A549 (cell line): ENCODE measurements at regions not wholly inside any gene's neighbourhood (a gene's known extent, or its start where the extent isn't known, plus 50 kb on each side); places are given as distances from the start of the nearest gene placed in this dataset.
"Not testable (repeated sequence)": the region's sequence is repeated elsewhere in the genome, so short reads cannot be mapped to it uniquely, and the experiment has no call there.

Source experiments
- ATAC-seq, 2 experiments: fragments of 200-7000 bp in 1 of 2; fragments of >200 bp in 1 of 2; cut with Nextera tagmentation in 1 of 2; cut with Tn5 transposase in 1 of 2; 3 replicates each; pipeline versions ENCODE4 v1.8.0 to v1.9.1; 2018 to 2020; ENCODE audit warnings: mild to moderate bottlenecking in 1 of 2, moderate library complexity in 1 of 2
- CTCF ChIA-PET: fragments of 300-600 bp; sonication (Branson Sonifier 250); formaldehyde crosslinking; extraction: SDS; loops from one replicate; lab custom pipeline; 2021; ENCODE audit warnings: antibody characterized with exemption, inconsistent platforms; lab: Yijun Ruan, JAX
- POLR2A ChIA-PET: fragments of 350-600 bp; formaldehyde crosslinking; extraction: SDS; loops from one replicate; lab custom pipeline; 2021; ENCODE audit warnings: antibody characterized with exemption, inconsistent platforms; lab: Yijun Ruan, JAX
- DNase-seq, 2 experiments: peaks; one replicate each; pipeline versions ENCODE4 v3.0.0 to v3.0.0-alpha.2; 2011 to 2016; ENCODE audit warnings: low read depth in 1 of 2, low spot score in 1 of 2
- FAIRE-seq: peaks from 2 replicates; lab custom pipeline; 2011; peaks lifted over from hg19 to GRCh38; lab: Jason Lieb, UNC
- H3K27ac ChIP-seq, 2 experiments: fragments of >200 bp; sonication (Bioruptor Twin); formaldehyde crosslinking; 3 replicates each; pipeline ENCODE4 v1.5.1; 2016 to 2017
- H3K4me1 ChIP-seq: fragments of >200 bp; sonication (Bioruptor Twin); formaldehyde crosslinking; 3 replicates; pipeline ENCODE4 v1.6.1; 2016
- H3K4me2 ChIP-seq: fragments of >200 bp; sonication (Bioruptor Twin); formaldehyde crosslinking; 3 replicates; pipeline ENCODE4 v1.6.1; 2016
- H3K4me3 ChIP-seq: fragments of >200 bp; sonication (Bioruptor Twin); formaldehyde crosslinking; 3 replicates; pipeline ENCODE4 v1.5.1; 2016
- H3K9me3 ChIP-seq: fragments of >200 bp; sonication (Bioruptor Twin); formaldehyde crosslinking; 3 replicates; pipeline ENCODE4 v1.6.1; 2016
- CBX2 ChIP-seq: fragments of 200-600 bp; sonication (generic); IDR thresholded peaks from 2 replicates; pipeline ENCODE4 v1.6.1; 2016; ENCODE audit warnings: low read depth, mild to moderate bottlenecking, borderline replicate concordance
- CBX8 ChIP-seq: fragments of 200-600 bp; sonication (generic); IDR thresholded peaks from 2 replicates; pipeline ENCODE4 v1.6.1; 2016
- CHD2 ChIP-seq: fragments of 150-350 bp; IDR thresholded peaks from 2 replicates; pipeline ENCODE4 v1.6.1; 2014; ENCODE audit warnings: low read length; ENCODE audit not compliant: partially characterized antibody
- EHF ChIP-seq: fragments of 250-450 bp; sonication (Bioruptor Pico); IDR thresholded peaks from 2 replicates; pipeline ENCODE4 v1.5.0; 2020; ENCODE audit warnings: mild to moderate bottlenecking
- EHMT2 ChIP-seq: fragments of 200-600 bp; sonication (generic); IDR thresholded peaks from 2 replicates; pipeline ENCODE4 v1.6.1; 2016; ENCODE audit warnings: antibody characterized with exemption, low read depth, mild to moderate bottlenecking, moderate library complexity
- FOSL2 ChIP-seq, 2 experiments: fragments of 450-650 bp in 1 of 2; fragments of >200 bp in 1 of 2; sonication (Bioruptor Twin) in 1 of 2; formaldehyde crosslinking; IDR thresholded peaks; 2 replicates each; pipeline versions ENCODE4 v1.5.0 to v1.6.1; 2016 to 2020; ENCODE audit warnings: mild to moderate bottlenecking in 1 of 2, moderate library complexity in 1 of 2
- HDAC2 ChIP-seq: fragments of 200-600 bp; sonication (generic); IDR thresholded peaks from 2 replicates; pipeline ENCODE4 v1.6.1; 2016
- HOXA7 ChIP-seq: fragments of 250-450 bp; sonication (Bioruptor Pico); IDR thresholded peaks from 2 replicates; pipeline ENCODE4 v1.5.0; 2020; ENCODE audit warnings: mild to moderate bottlenecking, moderate library complexity
- HOXB13 ChIP-seq: fragments of 250-450 bp; sonication (Bioruptor Pico); IDR thresholded peaks from 2 replicates; pipeline ENCODE4 v1.5.0; 2020; ENCODE audit warnings: low read depth, mild to moderate bottlenecking, moderate library complexity
- JUNB ChIP-seq: fragments of >200 bp; sonication (Bioruptor Twin); formaldehyde crosslinking; IDR thresholded peaks from 2 replicates; pipeline ENCODE4 v1.6.1; 2016
- KDM1A ChIP-seq: fragments of 200-600 bp; sonication (generic); IDR thresholded peaks from 2 replicates; pipeline ENCODE4 v1.6.1; 2016; ENCODE audit warnings: low read depth, mild to moderate bottlenecking
- KDM5A ChIP-seq: fragments of 200-600 bp; sonication (generic); IDR thresholded peaks from 2 replicates; pipeline ENCODE4 v1.6.1; 2016; ENCODE audit warnings: antibody characterized with exemption, mild to moderate bottlenecking
- MAFK ChIP-seq: fragments of 450-650 bp; IDR thresholded peaks from 2 replicates; pipeline ENCODE4 v1.6.1; 2014; ENCODE audit not compliant: partially characterized antibody
- NPAS2 ChIP-seq: fragments of 250-450 bp; sonication (Bioruptor Pico); IDR thresholded peaks from 2 replicates; pipeline ENCODE4 v1.8.0; 2022; ENCODE audit warnings: mild to moderate bottlenecking, moderate library complexity, borderline replicate concordance
- POLR2A ChIP-seq: IDR thresholded peaks from 2 replicates; pipeline ENCODE4 v1.6.1; 2012; ENCODE audit warnings: mild to moderate bottlenecking, low read length
- RAD21 ChIP-seq, 2 experiments: fragments of >200 bp in 1 of 2; sonication (Bioruptor Twin) in 1 of 2; formaldehyde crosslinking in 1 of 2; IDR thresholded peaks in 1 of 2; conservative IDR thresholded peaks in 1 of 2; 2 replicates in 1 of 2; 3 replicates in 1 of 2; pipeline ENCODE4 v1.6.1; 2012 to 2018; ENCODE audit warnings: inconsistent platforms in 1 of 2
- RFX5 ChIP-seq: fragments of 450-650 bp; IDR thresholded peaks from 2 replicates; pipeline ENCODE4 v1.7.1; 2014; ENCODE audit warnings: antibody characterized with exemption, mild to moderate bottlenecking, moderate library complexity
- SMC3 ChIP-seq: fragments of >200 bp; sonication (Bioruptor Twin); formaldehyde crosslinking; IDR thresholded peaks from 3 replicates; pipeline ENCODE4 v1.6.1; 2018; ENCODE audit warnings: inconsistent platforms
- TFCP2L1 ChIP-seq: fragments of 250-450 bp; sonication (Bioruptor Pico); IDR thresholded peaks from 2 replicates; pipeline ENCODE4 v1.5.0; 2021; ENCODE audit warnings: mild to moderate bottlenecking
- ZFP36 ChIP-seq: fragments of 450-650 bp; IDR thresholded peaks from 2 replicates; pipeline ENCODE4 v1.6.1; 2014; ENCODE audit warnings: borderline replicate concordance; ENCODE audit not compliant: partially characterized antibody
- ZSCAN20 ChIP-seq: fragments of 250-450 bp; sonication (Bioruptor Pico); IDR thresholded peaks from 2 replicates; pipeline ENCODE4 v1.8.0; 2022; ENCODE audit warnings: mild to moderate bottlenecking, moderate library complexity
- WGBS: methylation state at CpG from one replicate; pipeline ENCODE4 v1.1.6; 2017; ENCODE audit errors: missing lambda C conversion rate; 5-methylcytosine and 5-hydroxymethylcytosine counted together
- TF ChIP-seq, protein P1 (sequence below): fragments of >200 bp; sonication (Bioruptor Twin); formaldehyde crosslinking; IDR thresholded peaks from 2 replicates; pipeline ENCODE4 v1.6.1; 2016
- TF ChIP-seq, protein P2 (sequence below): fragments of 250-450 bp; sonication (Bioruptor Pico); IDR thresholded peaks from 2 replicates; pipeline ENCODE4 v1.5.0; 2020; ENCODE audit warnings: low read depth, mild to moderate bottlenecking, moderate library complexity
- TF ChIP-seq, protein P3 (sequence below): fragments of >200 bp; sonication (Bioruptor Twin); formaldehyde crosslinking; IDR thresholded peaks from 3 replicates; pipeline ENCODE4 v1.5.1; 2016
- TF ChIP-seq, protein P4 (sequence below): fragments of 250-450 bp; sonication (Bioruptor Pico); IDR thresholded peaks from 2 replicates; pipeline ENCODE4 v1.5.0; 2021; ENCODE audit warnings: mild to moderate bottlenecking, moderate library complexity, borderline replicate concordance

GRCh38 chr22:27253108-27253902 lies 548.3 kb downstream of the MN1 start:
- H3K27ac ChIP-seq: peak overlapping the region; percentile 77 to 88
- ATAC-seq: no peak
- no peak overlapping the region for H3K4me3 ChIP-seq
- H3K4me1 ChIP-seq: peaks cover 12% of the 10 kb centered on the region
- CTCF ChIA-PET: interaction anchor here (1.2 kb wide), 1 partner anchor 153 kb away, joined by 3 read pairs; no protein-coding TSS in a partner anchor
- FAIRE-seq: no peak
- WGBS: 83% methylated on average over 9 of the region's 9 CpGs
- H3K4me2 ChIP-seq: peak overlapping the region; percentile 55
- POLR2A ChIA-PET: no interaction called here
- no peak for DNase-seq
- peaks cover 39% of the 10 kb centered on the region for H3K9me3 ChIP-seq
- TF ChIP-seq KDM1A: no peak
- no peak for TF ChIP-seq SMC3
- no peak for TF ChIP-seq JUNB
- no peak for TF ChIP-seq CBX2
- TF ChIP-seq KDM5A: no peak
- TF ChIP-seq, protein P1, sequence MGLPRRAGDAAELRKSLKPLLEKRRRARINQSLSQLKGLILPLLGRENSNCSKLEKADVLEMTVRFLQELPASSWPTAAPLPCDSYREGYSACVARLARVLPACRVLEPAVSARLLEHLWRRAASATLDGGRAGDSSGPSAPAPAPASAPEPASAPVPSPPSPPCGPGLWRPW: no peak
- TF ChIP-seq TFCP2L1: no peak
- no peak for TF ChIP-seq HDAC2
- TF ChIP-seq ZSCAN20: no peak
- no peak for TF ChIP-seq FOSL2 (IDR thresholded peaks at IDR 0.05)
- no peak for TF ChIP-seq FOSL2 (CRISPR knock-in tag; IDR thresholded peaks at IDR 0.05)
- TF ChIP-seq ZFP36: no peak
- TF ChIP-seq MAFK: no peak
- no peak for TF ChIP-seq CHD2
- TF ChIP-seq NPAS2 (CRISPR knock-in tag): no peak
- TF ChIP-seq, protein P2, sequence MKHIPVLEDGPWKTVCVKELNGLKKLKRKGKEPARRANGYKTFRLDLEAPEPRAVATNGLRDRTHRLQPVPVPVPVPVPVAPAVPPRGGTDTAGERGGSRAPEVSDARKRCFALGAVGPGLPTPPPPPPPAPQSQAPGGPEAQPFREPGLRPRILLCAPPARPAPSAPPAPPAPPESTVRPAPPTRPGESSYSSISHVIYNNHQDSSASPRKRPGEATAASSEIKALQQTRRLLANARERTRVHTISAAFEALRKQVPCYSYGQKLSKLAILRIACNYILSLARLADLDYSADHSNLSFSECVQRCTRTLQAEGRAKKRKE (CRISPR knock-in tag): no peak
- no peak for TF ChIP-seq EHF (CRISPR knock-in tag)
- TF ChIP-seq CBX8: no peak
- TF ChIP-seq POLR2A: no peak
- no peak for TF ChIP-seq HOXA7 (CRISPR knock-in tag)
- TF ChIP-seq RAD21 (conservative IDR thresholded peaks at IDR 0.05 in 1 of 2, IDR thresholded peaks at IDR 0.05 in 1 of 2): no peak

DNA sequence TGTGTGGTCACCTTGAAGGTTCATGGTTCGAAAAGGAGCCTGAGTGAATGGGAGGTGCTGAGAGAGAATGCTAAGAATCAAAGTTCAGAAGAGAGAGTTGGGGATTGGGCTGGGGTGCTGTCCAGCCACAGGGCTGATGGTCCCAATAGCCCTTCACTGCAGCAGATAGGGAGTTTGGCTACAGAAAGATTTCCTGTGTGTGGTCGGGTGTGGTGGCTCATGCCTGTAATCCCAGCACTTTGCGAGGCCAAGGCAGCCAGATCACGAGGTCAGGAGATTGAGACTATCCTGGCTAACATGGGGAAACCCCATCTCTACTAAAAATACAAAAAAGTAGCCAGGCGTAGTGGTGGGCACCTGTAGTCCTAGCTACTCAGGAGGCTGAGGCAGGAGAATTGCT lies 547.5 kb downstream of the MN1 start:
- H3K4me2 ChIP-seq, DNase-seq, H3K4me3 ChIP-seq, FAIRE-seq, ATAC-seq, POLR2A ChIA-PET: not testable (repeated sequence)
- WGBS: 81% methylated on average over 5 of the region's 5 CpGs
- Histone ChIP-seq H3K9me3 (peaks cover 39% of the 10 kb centered on the region), H3K4me1 (peaks cover 17% of the 10 kb centered on the region), H3K27ac (peak overlapping the region; percentile 77 to 88; a peak in 5 of 6 replicates)
- CTCF ChIA-PET: interaction anchor here (0.7 kb wide), 1 partner anchor 11 kb away, joined by 3 read pairs; no protein-coding TSS in a partner anchor

GRCh38 chr22:27255580-27255979 lies 546.0 kb downstream of the MN1 start:
- Histone ChIP-seq H3K4me3 (no peak overlapping the region), H3K9me3 (peaks cover 39% of the 10 kb centered on the region), H3K27ac (no peak overlapping the region), H3K4me2 (no peak overlapping the region), H3K4me1 (peaks cover 21% of the 10 kb centered on the region)
- DNase-seq (no peak), ATAC-seq (no peak), FAIRE-seq (no peak)
- WGBS: 49% methylated on average over 3 of the region's 3 CpGs
- TF ChIP-seq HOXB13 (no peak), EHMT2 (no peak), RFX5 (no peak), KDM1A (peak; percentile 18; the same call in 1 of the 2 replicates)
- TF ChIP-seq, protein P3, sequence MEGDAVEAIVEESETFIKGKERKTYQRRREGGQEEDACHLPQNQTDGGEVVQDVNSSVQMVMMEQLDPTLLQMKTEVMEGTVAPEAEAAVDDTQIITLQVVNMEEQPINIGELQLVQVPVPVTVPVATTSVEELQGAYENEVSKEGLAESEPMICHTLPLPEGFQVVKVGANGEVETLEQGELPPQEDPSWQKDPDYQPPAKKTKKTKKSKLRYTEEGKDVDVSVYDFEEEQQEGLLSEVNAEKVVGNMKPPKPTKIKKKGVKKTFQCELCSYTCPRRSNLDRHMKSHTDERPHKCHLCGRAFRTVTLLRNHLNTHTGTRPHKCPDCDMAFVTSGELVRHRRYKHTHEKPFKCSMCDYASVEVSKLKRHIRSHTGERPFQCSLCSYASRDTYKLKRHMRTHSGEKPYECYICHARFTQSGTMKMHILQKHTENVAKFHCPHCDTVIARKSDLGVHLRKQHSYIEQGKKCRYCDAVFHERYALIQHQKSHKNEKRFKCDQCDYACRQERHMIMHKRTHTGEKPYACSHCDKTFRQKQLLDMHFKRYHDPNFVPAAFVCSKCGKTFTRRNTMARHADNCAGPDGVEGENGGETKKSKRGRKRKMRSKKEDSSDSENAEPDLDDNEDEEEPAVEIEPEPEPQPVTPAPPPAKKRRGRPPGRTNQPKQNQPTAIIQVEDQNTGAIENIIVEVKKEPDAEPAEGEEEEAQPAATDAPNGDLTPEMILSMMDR: no peak
- TF ChIP-seq, protein P4, sequence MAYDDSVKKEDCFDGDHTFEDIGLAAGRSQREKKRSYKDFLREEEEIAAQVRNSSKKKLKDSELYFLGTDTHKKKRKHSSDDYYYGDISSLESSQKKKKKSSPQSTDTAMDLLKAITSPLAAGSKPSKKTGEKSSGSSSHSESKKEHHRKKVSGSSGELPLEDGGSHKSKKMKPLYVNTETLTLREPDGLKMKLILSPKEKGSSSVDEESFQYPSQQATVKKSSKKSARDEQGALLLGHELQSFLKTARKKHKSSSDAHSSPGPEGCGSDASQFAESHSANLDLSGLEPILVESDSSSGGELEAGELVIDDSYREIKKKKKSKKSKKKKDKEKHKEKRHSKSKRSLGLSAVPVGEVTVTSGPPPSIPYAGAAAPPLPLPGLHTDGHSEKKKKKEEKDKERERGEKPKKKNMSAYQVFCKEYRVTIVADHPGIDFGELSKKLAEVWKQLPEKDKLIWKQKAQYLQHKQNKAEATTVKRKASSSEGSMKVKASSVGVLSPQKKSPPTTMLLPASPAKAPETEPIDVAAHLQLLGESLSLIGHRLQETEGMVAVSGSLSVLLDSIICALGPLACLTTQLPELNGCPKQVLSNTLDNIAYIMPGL: no peak
- CTCF ChIA-PET: interaction anchor here (1.5 kb wide), 1 partner anchor 12 kb away, joined by 3 read pairs; no protein-coding TSS in a partner anchor
- POLR2A ChIA-PET: no interaction called here
